Left renal pelvis (tissue), 4 donors: ENCODE measurements at regions not wholly inside any gene's neighbourhood (a gene's known extent, or its start where the extent isn't known, plus 50 kb on each side); places are given as distances from the start of the nearest gene placed in this dataset.

ENCODE experiments used
- DNase-seq, 4 donors: peaks; one replicate each; pipeline ENCODE4 v3.0.0-alpha.2; 2013; ENCODE audit warnings: low read depth in 4 of 4, low spot score in 3 of 4

DNA sequence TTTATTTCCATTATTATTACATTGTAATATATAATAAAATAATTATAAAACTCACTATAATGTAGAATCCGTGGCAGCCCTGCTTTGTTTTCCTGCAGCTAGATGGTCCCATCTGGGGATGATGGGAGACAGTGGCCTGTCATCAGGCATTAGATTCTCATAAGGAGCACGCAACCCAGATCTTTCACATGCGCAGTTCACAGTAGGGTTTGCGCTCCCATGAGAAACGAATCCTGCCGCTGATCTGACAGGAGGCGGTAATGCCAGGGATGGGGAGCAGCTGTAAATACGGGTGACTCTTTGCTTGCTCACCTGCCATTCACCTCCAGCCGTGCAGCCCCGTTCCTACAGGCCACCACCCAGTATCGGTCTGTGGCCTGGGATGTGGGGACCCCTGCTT is 1879.3 kb upstream of the WWC1 start:
- no peak for DNase-seq

DNA sequence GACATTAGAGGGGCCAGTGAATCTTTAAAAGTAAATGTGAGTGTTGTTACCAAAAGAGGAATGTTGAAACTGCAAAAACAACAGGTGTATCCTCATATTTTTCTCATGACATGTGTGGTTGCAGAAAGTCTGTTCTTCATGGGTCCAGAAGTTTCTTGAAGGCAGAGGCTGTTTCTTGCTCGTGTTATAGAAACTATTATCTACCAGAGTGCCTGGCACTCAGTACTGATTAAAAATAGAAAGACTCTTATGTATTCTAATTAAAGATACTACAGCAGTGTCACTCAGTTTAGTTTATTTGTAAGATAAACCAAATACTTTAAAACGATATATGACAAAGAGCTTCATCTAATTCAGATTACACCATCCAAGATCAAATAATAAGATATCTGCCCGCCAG is 1864.2 kb upstream of the WWC1 start:
- DNase-seq, result no peak

DNA sequence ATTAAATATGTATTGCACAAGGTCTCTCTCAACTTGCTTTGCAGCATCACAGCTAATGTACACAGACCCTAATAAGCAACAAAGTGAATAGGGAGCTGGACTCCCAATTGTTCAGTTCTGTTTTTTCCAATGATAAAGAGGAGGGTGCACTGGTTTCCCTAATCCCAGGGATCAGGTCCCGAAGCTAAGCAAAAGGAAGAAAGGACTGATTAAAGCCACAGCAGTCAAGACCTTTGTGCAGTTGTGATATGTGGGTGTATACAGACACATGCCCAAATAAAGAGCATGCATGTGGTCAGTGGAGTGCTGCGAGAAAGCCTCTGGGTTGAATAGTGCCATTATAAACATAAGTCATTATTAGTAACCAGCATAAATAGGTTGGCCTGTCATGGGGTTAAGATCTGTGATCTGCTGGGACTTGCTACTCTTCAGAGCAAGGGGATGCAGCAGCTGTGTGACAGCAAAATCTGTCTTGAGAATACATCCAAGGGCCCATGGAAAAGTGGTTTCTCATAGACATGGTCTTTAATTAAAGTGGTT is 1863.1 kb upstream of the WWC1 start:
- DNase-seq, result no peak

DNA sequence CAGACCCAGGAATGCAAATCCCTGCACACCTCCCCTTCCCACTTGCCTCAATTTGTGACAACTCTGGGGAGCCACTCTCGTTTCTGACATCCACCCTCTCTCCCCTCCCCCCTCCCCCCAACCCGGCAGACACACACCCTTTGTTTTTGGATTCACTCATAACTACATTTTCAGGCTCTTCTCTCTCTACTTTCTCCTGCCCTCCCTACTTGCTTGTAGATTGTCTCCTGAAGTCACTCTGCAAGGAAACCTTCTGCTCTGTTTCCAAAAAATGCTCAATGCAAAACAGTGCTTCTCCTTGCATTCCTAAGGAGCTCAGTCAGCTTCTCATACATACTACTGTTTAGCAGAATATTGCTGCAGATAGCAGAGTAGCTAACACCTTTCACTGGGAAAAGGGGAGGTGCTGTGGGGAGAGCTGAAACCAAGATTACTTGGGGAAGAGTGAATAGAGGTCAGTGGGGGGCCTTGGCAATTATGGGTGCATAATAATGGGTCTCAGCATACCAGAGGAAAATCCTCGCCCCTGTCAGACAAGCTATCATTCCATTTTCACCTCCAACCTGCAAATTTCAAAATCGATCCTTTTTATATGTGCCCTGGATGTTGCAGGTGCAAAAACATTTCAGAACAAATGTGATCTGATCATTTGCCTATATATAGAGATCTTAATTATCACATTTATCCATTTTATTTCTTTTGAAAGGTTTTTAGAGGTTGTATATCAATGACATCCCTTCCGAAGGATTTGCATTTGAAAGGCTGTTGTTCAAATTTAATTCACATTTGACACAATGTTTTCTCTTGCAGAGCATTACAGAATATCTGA is 1860.7 kb upstream of the WWC1 start:
- no peak for DNase-seq

DNA sequence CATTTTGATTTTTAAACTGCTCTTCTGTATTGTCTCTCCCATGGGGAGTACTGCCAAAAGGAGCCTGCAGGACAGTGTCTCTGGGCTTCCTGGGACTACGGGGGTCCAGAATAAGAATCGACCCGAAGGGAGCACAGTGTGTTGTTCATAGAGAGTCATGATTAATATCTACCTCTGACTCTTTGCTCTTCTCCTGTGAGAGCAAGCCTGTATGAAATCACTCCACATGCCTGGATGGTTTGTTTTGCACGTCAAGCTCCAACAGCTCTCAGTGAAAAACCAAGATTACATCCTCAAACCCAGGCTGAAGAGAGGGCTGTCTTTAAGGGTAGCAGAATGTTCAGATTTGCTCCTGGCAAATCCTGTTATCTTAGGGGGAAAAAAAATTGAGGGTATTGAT is 1860.0 kb upstream of the WWC1 start:
- DNase-seq, result no peak

DNA sequence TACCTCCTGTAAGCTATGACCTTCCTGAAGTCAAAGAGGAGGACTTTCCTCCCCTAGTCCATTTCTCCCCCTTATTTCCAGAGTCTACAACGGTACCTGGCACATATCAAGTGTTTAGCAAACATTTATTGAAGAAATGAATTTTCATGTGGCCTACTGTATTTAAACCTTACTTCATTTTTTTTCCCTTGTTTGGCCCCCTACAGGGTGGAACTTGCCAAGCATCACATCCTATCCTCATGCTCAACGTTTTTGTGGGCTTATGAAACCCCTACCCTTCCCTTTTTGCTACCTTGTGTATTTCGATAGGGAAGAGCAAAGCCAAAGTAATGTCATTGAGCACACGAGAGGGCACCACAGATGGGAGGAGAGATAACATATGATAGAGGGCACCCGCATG is 1857.8 kb upstream of the WWC1 start:
- no peak for DNase-seq

DNA sequence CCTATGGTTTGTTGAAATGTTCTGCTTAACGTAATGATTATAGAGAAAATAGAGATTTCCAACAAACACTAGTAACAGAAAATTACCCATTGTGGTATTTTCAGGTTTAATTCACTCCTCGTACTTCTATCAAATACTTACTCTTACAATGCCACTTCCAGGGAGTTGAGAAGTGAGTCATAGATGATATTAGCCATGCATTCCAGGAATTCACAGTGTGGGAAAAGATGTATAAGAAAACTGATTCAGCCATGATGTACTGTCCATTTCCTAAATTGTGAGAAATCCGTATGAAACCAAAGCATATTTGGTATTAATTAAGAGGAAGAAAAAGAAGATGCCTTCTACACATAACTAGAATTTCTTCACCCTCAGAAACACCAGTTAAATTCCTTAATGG is 1854.6 kb upstream of the WWC1 start:
- DNase-seq, result no peak

DNA sequence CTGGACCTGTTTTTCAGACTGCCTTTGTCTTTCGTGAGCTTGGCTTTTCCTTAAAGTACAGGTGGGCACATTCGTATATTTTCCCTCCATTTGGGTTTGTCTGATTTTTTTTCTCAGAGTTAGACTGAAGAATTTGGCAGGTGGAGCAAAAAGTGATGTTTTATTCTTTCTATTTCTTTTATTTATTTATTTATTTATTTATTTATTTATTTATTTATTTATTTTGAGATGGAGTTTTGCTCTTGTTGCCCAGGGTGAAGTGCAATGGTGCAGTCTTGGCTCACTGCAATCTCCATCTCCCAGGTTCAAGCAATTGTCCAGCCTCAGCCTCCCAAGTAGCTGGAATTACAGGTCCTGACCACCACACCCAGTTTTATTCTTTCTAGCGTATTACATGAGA is 1805.1 kb upstream of the WWC1 start:
- DNase-seq, result no peak

DNA sequence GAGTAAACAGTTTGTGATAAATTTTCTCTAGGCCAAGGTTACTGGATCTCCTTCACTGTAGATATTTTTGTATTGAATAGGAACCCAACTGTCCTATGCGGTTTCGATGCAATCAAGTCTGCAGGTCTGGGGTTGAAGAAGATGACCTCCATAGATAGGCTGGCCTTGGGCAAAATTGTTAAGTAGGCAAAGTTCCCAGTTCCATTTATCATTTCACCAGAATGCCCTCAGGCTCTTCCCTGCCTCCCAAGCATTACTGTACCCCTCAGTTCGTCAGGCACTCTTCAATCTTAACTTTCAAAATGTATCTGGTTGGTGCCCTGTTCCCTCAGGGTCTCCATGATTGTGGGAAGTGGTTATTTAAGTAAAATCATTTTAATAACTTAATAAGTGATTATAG is 1802.9 kb upstream of the WWC1 start:
- no peak for DNase-seq

DNA sequence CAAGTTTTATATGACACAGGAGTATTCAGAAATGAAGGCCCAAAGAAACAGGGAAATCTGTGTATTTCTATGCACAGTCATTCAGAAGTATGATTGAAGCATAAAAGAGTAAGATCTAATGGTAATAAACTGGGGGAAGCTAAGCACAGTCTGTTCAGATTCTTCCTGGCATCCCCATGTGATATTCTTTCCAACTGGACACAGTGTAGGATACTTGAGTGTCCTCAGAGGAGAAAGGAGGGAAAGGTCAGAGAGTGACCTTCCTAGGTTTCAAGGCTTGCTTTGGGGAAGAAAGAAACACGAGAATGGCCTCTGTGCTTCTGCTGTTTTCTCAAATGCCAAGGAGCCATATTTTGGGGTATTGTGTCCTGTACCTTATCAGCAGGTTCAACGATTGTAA is 1798.4 kb upstream of the WWC1 start:
- DNase-seq, result no peak

DNA sequence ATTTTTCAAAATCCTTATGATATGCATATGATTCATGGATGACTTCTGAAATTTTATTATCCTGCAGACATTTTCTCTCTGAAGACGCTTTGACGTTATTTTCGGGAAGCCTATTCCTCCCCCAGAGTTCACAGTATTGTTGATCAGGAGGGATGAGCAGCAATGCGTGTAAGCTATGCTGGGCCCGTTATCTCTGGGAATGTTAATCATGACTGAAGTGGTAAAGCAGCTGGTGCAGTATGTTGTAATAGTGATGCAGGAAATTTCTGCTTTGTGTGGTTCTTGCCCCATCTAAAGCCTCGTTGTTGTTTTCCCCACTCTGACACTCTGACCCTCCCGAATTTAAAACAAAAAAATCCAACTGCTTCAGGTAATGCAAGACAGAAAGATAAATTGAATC is 1797.8 kb upstream of the WWC1 start:
- no peak for DNase-seq

DNA sequence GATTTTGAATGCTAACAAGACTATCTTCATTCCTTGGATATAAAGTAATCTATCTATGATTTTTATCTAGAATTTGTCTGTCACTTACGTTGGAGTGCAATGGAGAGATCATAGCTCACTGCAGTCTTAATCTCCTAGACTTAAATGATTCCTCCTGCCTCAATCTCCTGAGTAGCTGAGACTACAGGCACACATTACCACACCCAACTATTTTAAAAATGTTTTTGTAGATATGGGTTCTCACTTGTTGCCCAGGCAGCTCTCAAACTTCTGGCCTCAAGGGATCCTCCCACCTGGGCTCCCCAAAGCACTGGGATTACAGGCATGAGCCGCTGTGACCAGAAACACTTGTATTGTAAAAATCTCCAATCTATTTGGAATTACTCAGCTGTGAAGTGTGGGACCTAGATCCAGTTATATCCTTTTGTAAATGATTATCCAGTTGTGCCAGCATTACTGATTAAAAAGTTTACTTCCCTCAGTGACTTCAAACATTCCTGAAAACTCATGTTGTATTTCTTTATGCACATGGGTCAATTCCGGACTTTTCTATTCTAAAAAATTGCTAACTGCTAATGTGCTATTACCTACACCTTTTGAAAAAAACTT is 1793.8 kb upstream of the WWC1 start:
- peak in 1 of 4 donors; percentile 15 for DNase-seq

DNA sequence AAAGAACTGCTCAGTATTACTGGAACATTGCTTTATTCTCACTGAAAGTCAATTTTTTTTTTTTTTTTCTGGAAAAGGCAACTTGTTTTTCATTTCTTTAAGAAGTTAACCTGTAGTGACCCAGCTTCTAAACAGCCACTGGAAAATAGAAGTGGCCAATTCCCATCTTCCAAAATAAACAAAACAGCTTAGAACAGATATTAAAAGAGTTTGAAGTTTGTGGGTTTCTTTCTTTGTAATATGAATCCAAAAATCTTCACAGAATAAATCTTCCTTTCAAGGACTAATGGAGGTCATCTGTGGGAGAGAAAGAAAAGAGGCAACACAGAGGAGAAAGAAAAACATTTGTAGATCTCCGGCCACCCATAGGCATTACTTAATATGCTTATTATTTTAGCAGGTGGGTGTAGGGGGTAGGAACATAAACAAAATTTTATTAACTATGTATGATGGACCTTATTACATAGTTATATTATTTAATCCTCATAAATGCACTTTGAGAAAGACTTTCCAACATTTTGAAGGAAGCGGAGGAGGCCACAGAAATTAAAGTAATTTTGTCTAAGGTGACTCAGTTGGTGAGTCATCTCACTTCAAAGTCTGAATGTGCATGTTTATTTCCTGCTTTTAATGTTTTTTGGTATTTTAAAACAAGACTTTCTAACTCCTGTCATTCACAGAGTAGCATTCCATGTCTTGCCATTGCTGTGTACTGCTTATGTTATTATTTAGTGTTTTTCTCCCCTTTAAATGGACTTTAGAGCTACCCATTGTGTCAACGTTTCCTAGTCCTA is 1791.8 kb upstream of the WWC1 start:
- DNase-seq, result peak in 2 of 4 donors; percentile 27 to 39

DNA sequence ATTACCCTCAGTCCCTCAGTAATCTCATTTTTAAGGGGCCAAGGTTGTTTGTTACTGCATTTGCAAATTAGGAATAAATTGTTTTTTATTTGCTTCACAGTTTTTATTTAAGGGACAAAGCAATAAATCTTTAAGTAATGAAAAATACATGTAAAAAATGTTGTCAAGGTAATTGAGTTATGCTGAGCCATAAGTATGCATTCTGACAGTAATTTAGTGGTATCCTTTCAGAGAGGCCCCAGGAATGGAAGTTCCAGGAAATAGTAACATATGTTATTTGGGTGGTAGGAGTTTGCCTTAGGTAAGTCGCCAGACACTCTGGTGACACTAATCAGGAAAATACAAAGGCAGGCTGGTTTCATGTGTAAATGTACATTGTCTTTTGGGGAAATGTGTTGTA is 1787.9 kb upstream of the WWC1 start:
- no peak for DNase-seq

DNA sequence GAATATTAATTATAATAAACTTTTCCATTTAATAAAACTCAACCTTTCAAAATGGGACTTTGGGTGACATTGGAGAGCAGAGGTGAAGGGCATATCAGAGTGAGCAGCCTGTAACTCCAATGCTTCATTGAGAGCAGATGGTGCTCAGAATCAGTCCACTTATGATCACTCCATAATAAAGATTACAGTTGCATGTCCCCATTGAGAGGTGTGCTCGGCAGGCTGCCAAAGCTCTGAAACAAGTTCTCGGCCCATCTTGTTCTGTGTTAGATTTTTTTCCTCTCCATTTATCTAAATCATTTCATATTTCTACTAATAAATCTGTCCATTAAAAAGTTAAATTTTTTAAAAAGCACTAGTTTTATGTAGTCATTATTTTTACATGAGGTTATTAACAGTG is 1786.4 kb upstream of the WWC1 start:
- no peak for DNase-seq

DNA sequence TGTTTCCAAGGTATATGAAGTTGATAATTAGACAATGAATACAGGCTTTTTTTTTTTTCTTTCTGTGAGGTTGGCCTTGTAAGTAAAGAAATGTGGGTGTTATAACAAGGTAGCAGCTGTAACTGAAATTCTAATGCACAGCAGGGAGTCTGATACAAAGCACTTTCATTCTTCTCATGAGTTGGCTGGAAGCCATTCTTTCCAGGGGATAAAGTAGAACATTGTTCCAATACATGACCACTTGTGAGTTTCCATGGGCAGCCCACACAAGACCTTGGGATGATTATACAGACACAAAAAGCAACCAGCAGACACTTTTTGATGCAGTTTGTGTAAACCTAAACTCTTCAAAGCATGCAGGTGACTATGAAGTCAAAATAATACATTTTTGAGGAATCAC is 1785.9 kb upstream of the WWC1 start:
- no peak for DNase-seq

DNA sequence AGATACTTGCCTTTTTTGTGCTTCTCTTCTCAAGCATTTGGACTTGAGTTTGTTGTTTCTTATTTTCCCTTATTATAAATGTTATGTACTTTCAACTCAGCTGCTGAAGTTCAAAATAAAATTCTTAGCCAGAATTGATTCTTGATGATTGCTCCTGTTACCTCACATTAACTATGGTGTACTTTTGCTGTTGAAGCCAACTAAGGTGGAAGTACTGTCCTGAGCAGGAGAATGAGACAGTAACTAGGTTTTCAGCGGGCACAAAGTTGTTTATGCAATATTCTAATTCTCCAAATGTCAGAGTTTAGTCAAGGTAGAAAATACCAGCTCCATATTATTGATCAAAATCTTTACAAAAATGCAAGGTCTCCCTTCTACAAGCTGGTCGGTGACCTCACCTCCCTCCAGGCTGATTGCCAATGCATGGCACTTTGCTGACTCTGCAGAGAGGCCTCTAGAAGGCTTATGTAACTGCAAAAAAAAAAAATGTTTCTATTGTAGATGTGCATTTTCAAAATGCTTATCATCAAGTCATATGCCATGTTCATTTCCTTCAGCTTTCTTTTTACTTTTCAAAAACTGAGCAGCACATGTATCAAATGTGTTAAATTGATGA is 1783.5 kb upstream of the WWC1 start:
- DNase-seq, result no peak

DNA sequence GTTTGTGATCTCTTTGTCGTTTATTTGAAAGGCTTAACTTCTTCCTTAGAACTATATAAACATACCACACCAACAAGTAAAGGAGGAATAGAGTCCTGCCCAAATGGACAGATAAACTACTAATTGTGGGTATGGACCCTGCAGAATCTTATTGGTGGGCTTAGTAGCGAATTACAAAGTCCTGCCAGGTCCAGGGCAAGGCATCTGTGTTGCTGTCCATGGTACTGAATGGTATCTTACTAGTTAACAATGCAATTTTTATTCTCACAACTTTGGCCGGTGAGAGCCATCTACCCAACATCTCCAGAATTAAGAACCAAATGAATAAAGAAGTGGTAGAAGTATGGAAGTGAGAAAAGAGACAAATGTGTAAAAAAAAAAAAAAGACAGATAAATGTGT is 1782.4 kb upstream of the WWC1 start:
- peak in 2 of 4 donors; percentile 21 to 22 for DNase-seq

DNA sequence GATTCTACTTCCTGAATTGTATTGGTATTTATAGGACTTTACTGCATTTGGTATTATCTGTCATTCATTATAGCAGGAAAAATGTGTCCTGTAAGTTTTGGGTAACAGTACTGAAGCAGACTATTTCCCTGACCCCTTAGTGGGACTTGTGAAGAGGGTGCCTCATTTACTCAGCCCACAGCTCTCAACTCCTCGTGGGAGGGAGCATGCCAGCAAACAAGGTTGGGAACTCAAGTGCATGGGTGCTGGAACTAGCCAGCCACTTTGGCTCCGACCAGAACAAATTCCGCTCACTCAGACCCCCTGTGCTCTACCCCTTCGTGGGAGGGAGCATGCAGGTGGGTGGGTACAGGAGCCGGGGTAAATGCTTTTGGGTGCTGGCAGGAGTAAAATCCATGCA is 1773.5 kb upstream of the WWC1 start:
- DNase-seq, result no peak

DNA sequence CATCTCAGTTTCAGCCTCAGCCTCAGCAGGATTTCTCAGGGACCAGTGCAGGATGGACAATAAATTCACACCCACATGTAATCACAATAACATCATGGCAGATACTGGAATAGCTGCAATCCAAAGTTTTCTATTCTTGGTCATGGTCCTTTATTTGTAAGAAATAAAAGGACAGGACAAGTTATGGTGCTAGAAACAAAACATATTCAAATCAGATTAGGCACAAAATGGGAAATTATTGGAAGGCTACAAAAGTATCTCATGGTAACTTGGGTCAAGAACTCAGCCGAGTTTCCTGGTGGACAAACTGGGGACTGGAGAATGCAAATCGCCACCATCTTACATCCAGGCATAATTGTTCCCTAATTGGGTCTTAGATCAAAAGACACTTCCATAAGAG is 1768.2 kb upstream of the WWC1 start:
- DNase-seq, result no peak

DNA sequence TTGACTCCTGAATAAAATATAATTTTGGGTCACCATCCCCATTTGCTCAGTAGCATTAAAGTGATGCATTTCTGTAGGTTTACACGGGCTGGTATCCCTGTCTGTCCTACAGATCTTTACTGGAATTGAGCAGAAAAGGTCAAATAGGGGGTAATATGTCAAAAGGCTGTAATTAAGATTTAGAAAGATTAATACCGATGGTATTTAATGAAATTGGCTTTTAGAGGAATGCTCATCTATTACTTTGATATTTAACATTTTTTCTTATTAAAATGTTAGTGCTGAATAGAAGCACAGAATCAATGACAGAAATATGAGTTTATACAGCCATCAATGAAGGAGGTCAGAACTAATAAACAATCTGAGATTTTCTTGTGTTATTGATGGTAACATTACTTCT is 1762.2 kb upstream of the WWC1 start:
- no peak for DNase-seq
